ENCODE measurements at regions not wholly inside any gene's neighbourhood (a gene's known extent, or its start where the extent isn't known, plus 50 kb on each side); places are given as distances from the start of the nearest gene placed in this dataset.

DNA sequence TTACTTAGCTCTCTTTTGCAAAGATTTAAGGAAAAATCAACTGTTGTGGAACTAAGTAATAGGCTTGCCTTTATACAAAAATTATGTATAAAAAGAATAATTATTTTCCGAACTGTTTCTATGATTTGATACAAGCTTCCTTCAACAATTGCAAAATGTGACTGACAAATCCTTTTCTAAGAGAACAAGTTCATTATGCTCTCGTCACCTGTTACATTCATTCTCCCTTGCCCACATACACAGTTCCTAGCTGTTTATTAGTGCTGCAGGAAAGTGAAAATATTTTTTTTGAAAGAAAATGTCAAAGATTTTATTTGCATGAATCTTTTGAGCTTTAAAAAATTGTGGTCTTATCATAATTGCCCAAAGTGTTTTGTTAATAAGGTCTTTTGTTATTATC lies 466.2 kb downstream of the USP25 start:
- TF ChIP-seq, protein P1, sequence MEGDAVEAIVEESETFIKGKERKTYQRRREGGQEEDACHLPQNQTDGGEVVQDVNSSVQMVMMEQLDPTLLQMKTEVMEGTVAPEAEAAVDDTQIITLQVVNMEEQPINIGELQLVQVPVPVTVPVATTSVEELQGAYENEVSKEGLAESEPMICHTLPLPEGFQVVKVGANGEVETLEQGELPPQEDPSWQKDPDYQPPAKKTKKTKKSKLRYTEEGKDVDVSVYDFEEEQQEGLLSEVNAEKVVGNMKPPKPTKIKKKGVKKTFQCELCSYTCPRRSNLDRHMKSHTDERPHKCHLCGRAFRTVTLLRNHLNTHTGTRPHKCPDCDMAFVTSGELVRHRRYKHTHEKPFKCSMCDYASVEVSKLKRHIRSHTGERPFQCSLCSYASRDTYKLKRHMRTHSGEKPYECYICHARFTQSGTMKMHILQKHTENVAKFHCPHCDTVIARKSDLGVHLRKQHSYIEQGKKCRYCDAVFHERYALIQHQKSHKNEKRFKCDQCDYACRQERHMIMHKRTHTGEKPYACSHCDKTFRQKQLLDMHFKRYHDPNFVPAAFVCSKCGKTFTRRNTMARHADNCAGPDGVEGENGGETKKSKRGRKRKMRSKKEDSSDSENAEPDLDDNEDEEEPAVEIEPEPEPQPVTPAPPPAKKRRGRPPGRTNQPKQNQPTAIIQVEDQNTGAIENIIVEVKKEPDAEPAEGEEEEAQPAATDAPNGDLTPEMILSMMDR (IDR thresholded peaks at IDR 0.05) = no peak
- TF ChIP-seq POLR2AphosphoS5 (IDR thresholded peaks at IDR 0.05) (no peak), POLR2A (IDR thresholded peaks at IDR 0.05) (no peak)

Data from prostate gland (tissue), 2 donors.